Naive thymus-derived CD4-positive, alpha-beta T cell (primary cell): ENCODE measurements at regions not wholly inside any gene's neighbourhood (a gene's known extent, or its start where the extent isn't known, plus 50 kb on each side); places are given as distances from the start of the nearest gene placed in this dataset.

ENCODE experiments used
- ATAC-seq: fragments of 150-1000 bp; cut with Tn5 transposase; 2 replicates; pipeline ENCODE4 v1.10.0; 2021; ENCODE audit warnings: mild to moderate bottlenecking, moderate library complexity
- CTCF ChIA-PET: fragments of 350-600 bp; sonication (Branson Sonifier 250); formaldehyde crosslinking; loops from one replicate; lab custom pipeline; 2021; ENCODE audit warnings: antibody characterized with exemption; lab: Charles Lee
- POLR2A ChIA-PET: fragments of 350-600 bp; sonication (Branson Sonifier 250); formaldehyde crosslinking; loops from one replicate; lab custom pipeline; 2021; ENCODE audit warnings: antibody characterized with exemption, inconsistent platforms; lab: Charles Lee
- DNase-seq, 9 donors: peaks; one replicate each; pipeline versions ENCODE4 v3.0.0 to v3.0.0-alpha.2; 2020 to 2022; ENCODE audit warnings: mixed read lengths in 1 of 9
- H3K27ac ChIP-seq: one replicate; pipeline ENCODE4 v1.7.0; 2013; ENCODE audit warnings: mild to moderate bottlenecking, low read depth, low read length, moderate library complexity
- H3K27me3 ChIP-seq, 2 donors: one replicate each; pipeline ENCODE4 v1.7.0; 2013; ENCODE audit warnings: low read length in 2 of 2, mild to moderate bottlenecking in 2 of 2, moderate library complexity in 2 of 2; ENCODE audit not compliant: control insufficient read depth in 2 of 2, insufficient read depth in 2 of 2
- H3K36me3 ChIP-seq, 3 experiments: 1 replicate in 2 of 3; 2 replicates in 1 of 3; pipeline ENCODE4 v1.7.0; 2013; ENCODE audit warnings: low read length in 3 of 3, mild to moderate bottlenecking in 3 of 3, moderate library complexity in 1 of 3; ENCODE audit not compliant: insufficient read depth in 3 of 3, control insufficient read depth in 2 of 3
- H3K4me1 ChIP-seq, 2 donors: one replicate each; pipeline ENCODE4 v1.7.0; 2013; ENCODE audit warnings: low read length in 2 of 2, mild to moderate bottlenecking in 2 of 2, moderate library complexity in 1 of 2; ENCODE audit not compliant: control insufficient read depth in 2 of 2, insufficient read depth in 2 of 2
- H3K4me3 ChIP-seq: 2 replicates; pipeline ENCODE4 v1.7.0; 2013; ENCODE audit warnings: mild to moderate bottlenecking, low read length
- H3K9me3 ChIP-seq, 3 experiments: 1 replicate in 2 of 3; 2 replicates in 1 of 3; pipeline ENCODE4 v1.7.0; 2013; ENCODE audit warnings: low read length in 3 of 3; ENCODE audit not compliant: control insufficient read depth in 2 of 3
- H3K27ac Mint-ChIP-seq, 9 donors: one replicate each; pipeline ENCODE4 v1.8.0; 2020 to 2022; ENCODE audit warnings: mixed read lengths in 9 of 9, mild to moderate bottlenecking in 8 of 9, moderate library complexity in 5 of 9, inconsistent platforms in 2 of 9
- H3K27me3 Mint-ChIP-seq, 5 donors: one replicate each; pipeline ENCODE4 v1.8.0; 2021 to 2022; ENCODE audit warnings: mixed read lengths in 5 of 5, mild to moderate bottlenecking in 1 of 5
- H3K36me3 Mint-ChIP-seq, 5 donors: one replicate each; pipeline ENCODE4 v1.8.0; 2020 to 2022; ENCODE audit warnings: mixed read lengths in 5 of 5, mild to moderate bottlenecking in 3 of 5, inconsistent platforms in 1 of 5
- H3K4me1 Mint-ChIP-seq, 7 donors: one replicate each; pipeline ENCODE4 v1.8.0; 2020 to 2022; ENCODE audit warnings: mixed read lengths in 7 of 7, mild to moderate bottlenecking in 3 of 7, inconsistent platforms in 1 of 7
- H3K4me3 Mint-ChIP-seq, 10 donors: one replicate each; pipeline ENCODE4 v1.8.0; 2020 to 2022; ENCODE audit warnings: mild to moderate bottlenecking in 10 of 10, mixed read lengths in 10 of 10, moderate library complexity in 6 of 10, inconsistent platforms in 2 of 10
- H3K9me3 Mint-ChIP-seq, 11 donors: one replicate each; pipeline ENCODE4 v1.8.0; 2020 to 2022; ENCODE audit warnings: mixed read lengths in 11 of 11, mild to moderate bottlenecking in 4 of 11, inconsistent platforms in 1 of 11, moderate library complexity in 1 of 11
- intact Hi-C, 2 donors: fragments of 100-400 bp; cut with micrococcal nuclease; formaldehyde crosslinking; loops; one replicate each; pipeline ENCODE4 v1.15.1; 2023

GRCh38 chr5:15376088-15376487 lies 123.9 kb upstream of the FBXL7 start:
- H3K4me1 Mint-ChIP-seq: no peaks in the 10 kb centered on the region
- intact Hi-C loops: no loop called here
- H3K4me3 Mint-ChIP-seq: no peak overlapping the region
- Histone ChIP-seq H3K27ac (no peak overlapping the region), H3K36me3 (no peaks in the 10 kb centered on the region), H3K9me3 (no peaks in the 10 kb centered on the region), H3K4me1 (no peaks in the 10 kb centered on the region), H3K27me3 (no peaks in the 10 kb centered on the region), H3K4me3 (no peak overlapping the region)
- POLR2A ChIA-PET: no interaction called here
- DNase-seq (no peak), ATAC-seq (no peak)
- CTCF ChIA-PET: no interaction called here
- H3K36me3 Mint-ChIP-seq: no peaks in the 10 kb centered on the region
- H3K27me3 Mint-ChIP-seq: peaks cover 0 to 8% (median 0%) of the 10 kb centered on the region in 5 donors
- H3K9me3 Mint-ChIP-seq: peaks cover 0 to 26% (median 2%) of the 10 kb centered on the region in 11 donors
- H3K27ac Mint-ChIP-seq: no peak overlapping the region

- ChIA-PET CTCF (no interaction called here), POLR2A (no interaction called here)
- no peak for ATAC-seq
- DNase-seq: no peak
- H3K4me1 ChIP-seq: no peaks in the 10 kb centered on the region
- no peaks in the 10 kb centered on the region for H3K27me3 ChIP-seq
- no peak overlapping the region for H3K4me3 ChIP-seq
- H3K9me3 ChIP-seq: no peaks in the 10 kb centered on the region
- intact Hi-C loops: no loop called here
- H3K9me3 Mint-ChIP-seq: peaks cover 0 to 29% (median 2%) of the 10 kb centered on the region in 11 donors
- H3K27ac ChIP-seq: no peak overlapping the region
- H3K4me1 Mint-ChIP-seq: no peaks in the 10 kb centered on the region
- H3K27me3 Mint-ChIP-seq: peaks cover 0 to 8% (median 0%) of the 10 kb centered on the region in 5 donors
- H3K36me3 Mint-ChIP-seq: no peaks in the 10 kb centered on the region
- no peaks in the 10 kb centered on the region for H3K36me3 ChIP-seq
- no peak overlapping the region for H3K4me3 Mint-ChIP-seq
- no peak overlapping the region for H3K27ac Mint-ChIP-seq
These were observed 124.4 kb upstream of the FBXL7 start for GRCh38 chr5:15375559-15375958.

GRCh38 chr5:15374886-15375285 lies 125.1 kb upstream of the FBXL7 start:
- Histone ChIP-seq H3K27ac (no peak overlapping the region), H3K4me1 (no peaks in the 10 kb centered on the region), H3K36me3 (no peaks in the 10 kb centered on the region), H3K4me3 (no peak overlapping the region), H3K9me3 (no peaks in the 10 kb centered on the region), H3K27me3 (no peaks in the 10 kb centered on the region)
- no peak for DNase-seq
- Mint-ChIP-seq H3K4me3 (no peak overlapping the region), H3K4me1 (no peaks in the 10 kb centered on the region), H3K9me3 (peaks cover 0 to 24% (median 2%) of the 10 kb centered on the region in 11 donors), H3K36me3 (no peaks in the 10 kb centered on the region), H3K27ac (no peak overlapping the region), H3K27me3 (peaks cover 0 to 8% (median 0%) of the 10 kb centered on the region in 5 donors)
- POLR2A ChIA-PET: no interaction called here
- no peak for ATAC-seq
- intact Hi-C loops: no loop called here
- CTCF ChIA-PET: no interaction called here

- ATAC-seq: no peak
- Histone ChIP-seq H3K4me1 (no peaks in the 10 kb centered on the region), H3K27ac (no peak overlapping the region), H3K9me3 (no peaks in the 10 kb centered on the region), H3K4me3 (no peak overlapping the region), H3K36me3 (no peaks in the 10 kb centered on the region), H3K27me3 (no peaks in the 10 kb centered on the region)
- H3K4me3 Mint-ChIP-seq: no peak overlapping the region
- intact Hi-C loops: no loop called here
- no peaks in the 10 kb centered on the region for H3K4me1 Mint-ChIP-seq
- ChIA-PET CTCF (no interaction called here), POLR2A (no interaction called here)
- H3K36me3 Mint-ChIP-seq: no peaks in the 10 kb centered on the region
- DNase-seq: no peak
- H3K9me3 Mint-ChIP-seq: peaks cover 0 to 13% (median 4%) of the 10 kb centered on the region in 11 donors
- H3K27ac Mint-ChIP-seq: no peak overlapping the region
- peaks cover 0 to 8% (median 0%) of the 10 kb centered on the region in 5 donors for H3K27me3 Mint-ChIP-seq
These were observed 126.8 kb upstream of the FBXL7 start for GRCh38 chr5:15373151-15373550.

- Histone ChIP-seq H3K36me3 (no peaks in the 10 kb centered on the region), H3K9me3 (no peaks in the 10 kb centered on the region), H3K27ac (no peak overlapping the region), H3K27me3 (no peaks in the 10 kb centered on the region), H3K4me3 (no peak overlapping the region), H3K4me1 (no peaks in the 10 kb centered on the region)
- intact Hi-C loops: no loop called here
- no peak overlapping the region for H3K4me3 Mint-ChIP-seq
- H3K4me1 Mint-ChIP-seq: no peaks in the 10 kb centered on the region
- H3K27me3 Mint-ChIP-seq: peaks cover 0 to 8% (median 0%) of the 10 kb centered on the region in 5 donors
- H3K36me3 Mint-ChIP-seq: no peaks in the 10 kb centered on the region
- ATAC-seq: no peak
- peaks cover 0 to 16% (median 8%) of the 10 kb centered on the region in 11 donors for H3K9me3 Mint-ChIP-seq
- no peak overlapping the region for H3K27ac Mint-ChIP-seq
- DNase-seq: no peak
- POLR2A ChIA-PET: no interaction called here
- CTCF ChIA-PET: no interaction called here
These were observed 128.8 kb upstream of the FBXL7 start for GRCh38 chr5:15371184-15371583.

GRCh38 chr5:15368835-15369234 lies 131.1 kb upstream of the FBXL7 start:
- no peak overlapping the region for H3K4me3 ChIP-seq
- H3K36me3 ChIP-seq: no peaks in the 10 kb centered on the region
- H3K4me1 Mint-ChIP-seq: no peaks in the 10 kb centered on the region
- no peaks in the 10 kb centered on the region for H3K36me3 Mint-ChIP-seq
- no peak overlapping the region for H3K27ac ChIP-seq
- H3K27me3 ChIP-seq: no peaks in the 10 kb centered on the region
- no peak for ATAC-seq
- no peak for DNase-seq
- CTCF ChIA-PET: no interaction called here
- H3K27ac Mint-ChIP-seq: no peak overlapping the region
- POLR2A ChIA-PET: no interaction called here
- H3K4me1 ChIP-seq: no peaks in the 10 kb centered on the region
- H3K4me3 Mint-ChIP-seq: no peak overlapping the region
- peaks cover 0 to 4% (median 0%) of the 10 kb centered on the region in 5 donors for H3K27me3 Mint-ChIP-seq
- no peaks in the 10 kb centered on the region for H3K9me3 ChIP-seq
- intact Hi-C loops: no loop called here
- H3K9me3 Mint-ChIP-seq: peaks cover 0 to 19% (median 5%) of the 10 kb centered on the region in 11 donors

GRCh38 chr5:15367489-15367888 lies 132.5 kb upstream of the FBXL7 start:
- Mint-ChIP-seq H3K4me1 (no peaks in the 10 kb centered on the region), H3K9me3 (peaks cover 0 to 23% (median 5%) of the 10 kb centered on the region in 11 donors), H3K4me3 (no peak overlapping the region), H3K27me3 (peaks cover 0 to 4% (median 0%) of the 10 kb centered on the region in 5 donors), H3K36me3 (no peaks in the 10 kb centered on the region), H3K27ac (no peak overlapping the region)
- ChIA-PET CTCF (no interaction called here), POLR2A (no interaction called here)
- ATAC-seq (no peak), DNase-seq (no peak)
- Histone ChIP-seq H3K4me3 (no peak overlapping the region), H3K27me3 (no peaks in the 10 kb centered on the region), H3K4me1 (no peaks in the 10 kb centered on the region), H3K9me3 (no peaks in the 10 kb centered on the region), H3K27ac (no peak overlapping the region), H3K36me3 (no peaks in the 10 kb centered on the region)
- intact Hi-C loops: no loop called here
